ENCODE measurements at regions not wholly inside any gene's neighbourhood (a gene's known extent, or its start where the extent isn't known, plus 50 kb on each side); places are given as distances from the start of the nearest gene placed in this dataset.

DNA sequence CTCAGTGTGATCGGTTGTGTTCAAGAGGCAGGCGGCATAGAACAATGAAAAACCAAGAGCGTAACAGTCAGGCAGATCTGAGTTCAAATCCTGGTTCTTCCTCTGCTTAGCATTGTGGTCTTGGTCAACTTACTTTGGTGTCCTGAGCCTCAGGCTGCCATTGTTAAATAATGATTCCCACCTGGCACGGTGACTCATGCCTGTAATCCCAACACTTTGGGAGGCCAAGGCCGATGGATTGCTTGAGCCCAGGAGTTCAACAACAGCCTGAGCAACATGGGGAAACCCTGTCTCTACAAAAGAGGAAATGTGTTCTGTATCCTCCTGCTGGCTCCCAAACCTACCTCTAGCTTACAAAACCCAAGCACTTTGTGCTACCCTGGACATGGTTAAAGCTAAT is 129.0 kb upstream of the STX18 start:
- BruUV-seq (replicated peaks) = no TSS peak
- Histone ChIP-seq H3K4me1 (replicated peaks in 1 of 2; ENCODE audit: control insufficient read depth in 2 of 2, insufficient read depth in 2 of 2, low read length in 2 of 2) (peaks cover 7 to 12% of the 10 kb centered on the region in 2 experiments; a peak in 4 of 5 replicates), H3K4me3 (no peak overlapping the region), H4K20me1 (replicated peaks; ENCODE audit: control insufficient read depth, insufficient read depth, low read length) (no peaks in the 10 kb centered on the region), H3K27ac (ENCODE audit: extremely low read depth, low read depth, low read length) (no peak overlapping the region), H3K9ac (ENCODE audit: insufficient read depth in 1 of 2, low read depth in 2 of 2, low read length in 2 of 2) (no peak overlapping the region), H3K4me2 (ENCODE audit: insufficient read depth, low read length) (no peak overlapping the region), H3K36me3 (ENCODE audit: control insufficient read depth, insufficient read depth, low read length) (no peaks in the 10 kb centered on the region), H3K9me3 (replicated peaks; ENCODE audit: control insufficient read depth, insufficient read depth, low read depth, low read length) (no peaks in the 10 kb centered on the region), H3K27me3 (ENCODE audit: control insufficient read depth in 2 of 2, insufficient read depth in 2 of 2, low read length in 2 of 2) (no peaks in the 10 kb centered on the region; a peak in 1 of 5 replicates), H3K9me1 (ENCODE audit: control insufficient read depth, insufficient read depth, low read length) (no peaks in the 10 kb centered on the region), H2AFZ (ENCODE audit: low read depth, low read length) (no peak overlapping the region), H3K79me2 (ENCODE audit: control insufficient read depth, insufficient read depth, low read length) (no peaks in the 10 kb centered on the region)
- intact Hi-C loops (cut with micrococcal nuclease) (loop anchor here (10.0 kb wide), 1 partner anchor 204 kb away; no protein-coding TSS in a partner anchor), in situ Hi-C loops (cut with MboI) (no loop called here)
- FAIRE-seq (no peak), DNase-seq (ENCODE audit: extremely low read depth in 1 of 4, low spot score in 3 of 4) (no peak), ATAC-seq (no peak)
- TF ChIP-seq KDM4B (IDR thresholded peaks at IDR 0.05; ENCODE audit: borderline replicate concordance in 2 of 2, low read depth in 1 of 2) (no peak), KLF1 (tag; IDR thresholded peaks at IDR 0.05) (no peak), RBM15 (IDR thresholded peaks at IDR 0.05; ENCODE audit: insufficient read depth, low read length) (no peak), ERF (CRISPR knock-in tag; IDR thresholded peaks at IDR 0.05) (no peak), ZNF431 (CRISPR knock-in tag; IDR thresholded peaks at IDR 0.05) (no peak), ZBED1 (IDR thresholded peaks at IDR 0.05) (no peak), PRMT5 (CRISPR knock-in tag; IDR thresholded peaks at IDR 0.05) (no peak), RUNX1 (IDR thresholded peaks at IDR 0.05; ENCODE audit: low read depth) (no peak), CHD4 (IDR thresholded peaks at IDR 0.05; ENCODE audit: insufficient read depth, insufficient replicate concordance, low read depth, low read length, poor library complexity, severe bottlenecking) (no peak), SAFB2 (IDR thresholded peaks at IDR 0.05; ENCODE audit: borderline replicate concordance, low read depth, low read length, severe bottlenecking) (no peak), E2F1 (CRISPR knock-in tag; IDR thresholded peaks at IDR 0.05) (no peak), ZNF830 (CRISPR knock-in tag; IDR thresholded peaks at IDR 0.05) (no peak), HES1 (IDR thresholded peaks at IDR 0.05; ENCODE audit: low read depth) (no peak), ESRRB (CRISPR knock-in tag; IDR thresholded peaks at IDR 0.05; ENCODE audit: borderline replicate concordance) (no peak), ZKSCAN1 (IDR thresholded peaks at IDR 0.05; ENCODE audit: low read depth, low read length) (no peak), MXI1 (IDR thresholded peaks at IDR 0.05; ENCODE audit: low read depth, low read length) (no peak)
- TF ChIP-seq, protein P1, sequence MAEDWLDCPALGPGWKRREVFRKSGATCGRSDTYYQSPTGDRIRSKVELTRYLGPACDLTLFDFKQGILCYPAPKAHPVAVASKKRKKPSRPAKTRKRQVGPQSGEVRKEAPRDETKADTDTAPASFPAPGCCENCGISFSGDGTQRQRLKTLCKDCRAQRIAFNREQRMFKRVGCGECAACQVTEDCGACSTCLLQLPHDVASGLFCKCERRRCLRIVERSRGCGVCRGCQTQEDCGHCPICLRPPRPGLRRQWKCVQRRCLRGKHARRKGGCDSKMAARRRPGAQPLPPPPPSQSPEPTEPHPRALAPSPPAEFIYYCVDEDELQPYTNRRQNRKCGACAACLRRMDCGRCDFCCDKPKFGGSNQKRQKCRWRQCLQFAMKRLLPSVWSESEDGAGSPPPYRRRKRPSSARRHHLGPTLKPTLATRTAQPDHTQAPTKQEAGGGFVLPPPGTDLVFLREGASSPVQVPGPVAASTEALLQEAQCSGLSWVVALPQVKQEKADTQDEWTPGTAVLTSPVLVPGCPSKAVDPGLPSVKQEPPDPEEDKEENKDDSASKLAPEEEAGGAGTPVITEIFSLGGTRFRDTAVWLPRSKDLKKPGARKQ (CRISPR knock-in tag; IDR thresholded peaks at IDR 0.05) = no peak
- TF ChIP-seq, protein P2, sequence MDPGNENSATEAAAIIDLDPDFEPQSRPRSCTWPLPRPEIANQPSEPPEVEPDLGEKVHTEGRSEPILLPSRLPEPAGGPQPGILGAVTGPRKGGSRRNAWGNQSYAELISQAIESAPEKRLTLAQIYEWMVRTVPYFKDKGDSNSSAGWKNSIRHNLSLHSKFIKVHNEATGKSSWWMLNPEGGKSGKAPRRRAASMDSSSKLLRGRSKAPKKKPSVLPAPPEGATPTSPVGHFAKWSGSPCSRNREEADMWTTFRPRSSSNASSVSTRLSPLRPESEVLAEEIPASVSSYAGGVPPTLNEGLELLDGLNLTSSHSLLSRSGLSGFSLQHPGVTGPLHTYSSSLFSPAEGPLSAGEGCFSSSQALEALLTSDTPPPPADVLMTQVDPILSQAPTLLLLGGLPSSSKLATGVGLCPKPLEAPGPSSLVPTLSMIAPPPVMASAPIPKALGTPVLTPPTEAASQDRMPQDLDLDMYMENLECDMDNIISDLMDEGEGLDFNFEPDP (CRISPR knock-in tag; IDR thresholded peaks at IDR 0.05) = no peak
- TF ChIP-seq, protein P3, sequence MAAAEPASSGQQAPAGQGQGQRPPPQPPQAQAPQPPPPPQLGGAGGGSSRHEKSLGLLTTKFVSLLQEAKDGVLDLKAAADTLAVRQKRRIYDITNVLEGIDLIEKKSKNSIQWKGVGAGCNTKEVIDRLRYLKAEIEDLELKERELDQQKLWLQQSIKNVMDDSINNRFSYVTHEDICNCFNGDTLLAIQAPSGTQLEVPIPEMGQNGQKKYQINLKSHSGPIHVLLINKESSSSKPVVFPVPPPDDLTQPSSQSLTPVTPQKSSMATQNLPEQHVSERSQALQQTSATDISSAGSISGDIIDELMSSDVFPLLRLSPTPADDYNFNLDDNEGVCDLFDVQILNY (CRISPR knock-in tag; IDR thresholded peaks at IDR 0.05) = no peak
- ChIA-PET POLR2A (no interaction called here), CTCF (ENCODE audit: low intra/inter-chr PET ratio) (no interaction called here)
- WGBS (ENCODE audit: insufficient coverage, low coverage, missing lambda C conversion rate) = 30% methylated on average over 5 of the region's 5 CpGs

Data from K562 (cell line).